Fibroblast of peridontal ligament (primary cell): ENCODE measurements at regions not wholly inside any gene's neighbourhood (a gene's known extent, or its start where the extent isn't known, plus 50 kb on each side); places are given as distances from the start of the nearest gene placed in this dataset.

Experiments used
- DNase-seq: peaks from one replicate; pipeline ENCODE4 v3.0.0-alpha.2; 2010; ENCODE audit errors: extremely low read depth

DNA sequence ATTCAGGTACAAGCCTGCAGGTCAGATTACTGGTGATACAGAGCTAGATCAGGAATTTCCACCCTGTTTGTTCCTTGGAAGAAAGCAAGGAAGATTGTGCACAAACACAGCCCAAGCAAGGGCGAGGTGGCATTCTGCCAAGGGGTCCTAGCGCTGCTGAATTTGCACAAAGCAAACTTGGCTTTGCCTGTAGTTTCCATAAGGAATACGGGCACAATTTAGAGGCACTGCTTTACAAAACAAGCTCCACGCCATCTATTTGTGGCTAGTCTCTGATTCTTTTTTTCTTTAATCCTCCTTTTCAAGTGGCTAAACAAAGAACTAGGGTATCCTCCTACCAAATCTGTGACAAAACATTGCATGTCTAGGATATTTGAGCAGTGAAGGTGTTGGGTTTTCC is 195.5 kb upstream of the ACVR2A start:
- no peak for DNase-seq

DNA sequence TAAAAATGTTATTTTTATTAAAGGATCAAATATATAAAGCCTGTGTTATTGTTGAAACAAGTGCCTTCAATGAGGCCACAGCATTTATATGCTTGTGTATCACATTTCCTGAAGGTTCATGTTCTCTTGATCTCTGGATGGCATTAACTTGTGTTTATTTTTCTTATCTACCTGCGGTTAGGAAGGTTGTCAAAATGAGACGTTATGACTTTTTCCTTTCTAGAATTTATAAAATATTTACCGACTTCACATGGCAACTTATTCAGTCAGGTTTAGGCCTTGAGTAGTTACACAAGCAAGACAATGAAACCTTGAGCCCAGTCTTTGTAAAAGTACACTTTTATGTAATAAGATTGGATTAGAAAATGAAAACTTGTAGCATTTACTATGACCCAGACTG is 196.4 kb upstream of the ACVR2A start:
- no peak for DNase-seq

DNA sequence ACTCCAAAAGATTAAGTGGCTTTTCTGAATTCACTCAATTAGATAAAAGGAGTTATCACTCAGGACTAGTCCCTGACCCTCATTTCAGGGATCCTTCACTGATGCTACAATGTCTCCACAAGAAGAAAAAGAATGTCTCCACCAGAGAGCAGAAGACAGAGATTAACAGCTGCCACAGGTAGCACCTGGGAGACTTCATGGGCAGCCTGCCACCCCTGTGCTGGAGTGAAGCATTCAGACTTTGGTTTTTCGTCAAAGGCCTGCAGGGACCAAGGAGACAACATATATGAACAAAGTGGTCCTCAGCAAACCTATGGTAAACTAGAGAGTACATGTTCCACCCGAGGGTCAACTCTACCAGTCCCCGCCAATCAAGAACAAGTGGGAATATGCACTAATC is 197.0 kb upstream of the ACVR2A start:
- DNase-seq: no peak

DNA sequence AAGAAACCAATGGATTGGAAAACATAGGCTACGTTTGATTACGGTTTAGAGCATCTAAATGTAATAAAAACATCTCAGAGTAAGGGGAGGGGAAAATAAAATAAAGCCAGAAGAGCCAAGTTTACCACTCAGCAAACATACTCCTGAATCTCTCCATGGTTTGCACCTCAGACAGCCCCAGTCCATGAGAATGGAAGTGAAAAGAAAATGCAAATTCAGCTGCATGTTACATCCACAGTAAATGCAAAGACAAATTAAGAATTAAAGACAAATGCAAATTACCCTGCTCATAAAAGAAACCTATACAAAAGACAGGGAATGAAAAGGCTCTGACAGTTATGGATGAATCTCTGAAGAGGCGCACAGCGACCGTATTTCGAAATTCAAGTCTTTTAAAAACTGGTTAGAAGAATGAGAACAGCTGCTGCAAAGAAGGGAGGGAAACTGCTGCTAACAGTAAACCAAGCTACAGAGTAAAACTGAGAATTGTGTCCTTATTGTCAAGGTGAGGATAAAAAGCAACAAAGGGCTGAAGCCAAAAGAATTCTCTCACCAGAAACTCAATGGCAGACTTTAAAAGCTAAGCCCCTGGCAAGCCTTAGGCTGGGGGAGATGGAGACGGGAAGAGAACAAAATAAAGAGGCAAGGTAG is 197.9 kb upstream of the ACVR2A start:
- DNase-seq: no peak

DNA sequence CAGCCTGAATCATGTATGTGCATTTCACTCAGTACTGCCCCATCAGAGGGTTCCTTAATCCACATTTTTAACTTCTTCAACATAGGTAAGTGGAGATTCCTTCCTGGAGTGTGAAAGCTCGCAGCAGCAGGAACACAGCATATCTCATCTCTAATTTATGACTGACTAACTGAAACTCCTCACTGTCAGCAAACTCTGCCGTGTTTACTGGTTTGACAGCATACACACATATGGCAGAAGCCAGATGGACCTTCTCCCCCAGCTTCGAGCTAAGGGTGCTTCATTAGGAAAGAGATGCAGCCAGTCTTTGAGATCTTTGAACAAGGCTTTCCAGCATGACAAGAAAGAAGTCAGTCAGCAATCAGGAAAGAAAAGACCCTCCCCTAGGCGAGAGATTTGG is 200.3 kb upstream of the ACVR2A start:
- no peak for DNase-seq

DNA sequence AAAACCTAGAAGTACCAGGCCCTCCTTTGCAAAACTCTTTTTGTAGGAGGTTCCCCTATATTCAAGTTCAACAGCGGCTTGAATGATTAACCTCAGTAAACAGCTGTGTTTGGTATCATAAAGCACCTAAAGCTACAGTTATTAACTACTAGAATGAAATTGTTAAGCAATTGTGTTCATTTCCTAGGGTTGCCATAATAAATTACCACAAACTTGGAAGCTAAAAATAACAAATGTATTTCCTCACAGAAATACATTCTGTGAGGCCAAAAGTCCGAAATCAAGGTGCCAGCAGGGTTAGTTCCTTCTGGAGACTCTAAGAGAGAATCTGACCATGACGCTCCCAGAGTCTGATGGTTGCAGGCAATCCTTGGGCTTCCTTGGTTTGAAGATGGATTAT is 202.1 kb upstream of the ACVR2A start:
- no peak for DNase-seq

DNA sequence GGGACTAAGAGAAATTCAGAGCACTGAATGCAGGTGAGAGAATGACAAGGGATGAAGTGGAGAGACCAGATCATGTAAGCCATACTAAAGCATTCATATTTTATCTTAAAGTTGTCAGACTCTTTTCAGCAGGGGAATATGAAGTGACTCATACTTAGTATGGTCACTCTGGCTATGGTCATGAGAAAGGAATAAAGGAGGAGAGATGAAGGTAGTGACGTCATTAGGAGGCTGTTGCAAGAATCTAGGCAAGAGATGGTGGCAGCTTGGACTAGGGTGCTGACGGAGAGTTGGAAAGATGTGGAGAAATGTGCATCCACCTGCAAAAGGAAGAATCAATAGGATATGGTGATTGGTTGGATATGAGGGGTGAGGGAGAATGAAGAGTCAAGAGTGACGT is 203.2 kb upstream of the ACVR2A start:
- DNase-seq: no peak

DNA sequence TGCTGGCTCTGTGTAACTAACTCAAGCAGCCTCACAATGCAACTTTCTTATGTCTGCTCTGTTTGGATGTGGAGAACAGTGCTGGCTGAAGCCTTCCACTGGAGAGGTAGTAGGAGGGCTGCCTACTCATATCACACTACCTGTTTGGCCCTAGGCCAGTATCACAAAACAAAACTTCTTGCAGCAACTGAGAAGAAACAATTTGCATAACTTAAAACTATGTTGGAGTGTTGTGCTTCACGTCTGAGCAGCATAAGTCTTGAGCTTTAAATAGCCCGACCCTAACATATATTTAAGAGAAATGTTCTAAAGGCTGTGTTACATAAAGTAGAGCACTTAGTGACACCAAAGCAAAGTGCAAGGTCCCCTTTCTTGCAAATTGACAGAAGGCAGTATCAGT is 204.9 kb upstream of the ACVR2A start:
- DNase-seq: no peak

DNA sequence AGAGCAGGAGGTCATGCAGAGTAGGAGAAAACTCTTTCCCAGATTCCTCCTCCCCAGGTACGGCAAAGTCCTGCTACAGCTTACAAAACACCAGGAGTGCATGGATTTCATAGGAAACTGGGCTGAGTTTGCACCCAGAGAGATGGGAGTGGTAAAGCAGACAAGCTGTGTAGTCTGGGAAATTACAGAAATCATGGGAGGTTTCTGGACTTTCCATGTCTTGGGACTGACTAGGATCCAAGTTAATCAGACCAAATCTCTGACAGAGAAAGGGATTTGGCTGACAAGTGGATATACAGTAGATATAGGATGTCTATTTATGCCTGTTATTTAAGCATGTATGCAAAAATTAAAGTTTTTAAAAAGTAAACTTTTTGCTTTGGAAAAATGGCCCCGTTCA is 205.4 kb upstream of the ACVR2A start:
- DNase-seq: no peak

DNA sequence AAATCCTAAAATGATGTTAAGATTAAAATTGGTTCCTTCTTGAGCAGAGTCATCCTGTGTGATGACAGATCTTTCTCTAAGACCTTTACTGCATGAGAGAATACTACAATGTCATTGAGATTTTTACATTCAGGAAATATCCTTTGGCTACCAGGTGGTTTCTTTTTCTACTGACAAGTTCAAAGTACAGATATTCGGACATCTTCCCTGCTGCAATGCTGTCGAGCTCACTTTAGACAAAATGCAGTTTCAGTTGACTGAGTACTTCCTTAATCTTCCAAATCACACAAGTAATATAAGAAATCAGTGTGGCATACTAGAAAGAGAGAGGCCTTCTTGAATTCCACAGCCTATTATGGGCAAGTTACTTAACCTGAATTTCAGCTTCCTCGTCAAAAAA is 207.9 kb upstream of the ACVR2A start:
- DNase-seq: no peak

DNA sequence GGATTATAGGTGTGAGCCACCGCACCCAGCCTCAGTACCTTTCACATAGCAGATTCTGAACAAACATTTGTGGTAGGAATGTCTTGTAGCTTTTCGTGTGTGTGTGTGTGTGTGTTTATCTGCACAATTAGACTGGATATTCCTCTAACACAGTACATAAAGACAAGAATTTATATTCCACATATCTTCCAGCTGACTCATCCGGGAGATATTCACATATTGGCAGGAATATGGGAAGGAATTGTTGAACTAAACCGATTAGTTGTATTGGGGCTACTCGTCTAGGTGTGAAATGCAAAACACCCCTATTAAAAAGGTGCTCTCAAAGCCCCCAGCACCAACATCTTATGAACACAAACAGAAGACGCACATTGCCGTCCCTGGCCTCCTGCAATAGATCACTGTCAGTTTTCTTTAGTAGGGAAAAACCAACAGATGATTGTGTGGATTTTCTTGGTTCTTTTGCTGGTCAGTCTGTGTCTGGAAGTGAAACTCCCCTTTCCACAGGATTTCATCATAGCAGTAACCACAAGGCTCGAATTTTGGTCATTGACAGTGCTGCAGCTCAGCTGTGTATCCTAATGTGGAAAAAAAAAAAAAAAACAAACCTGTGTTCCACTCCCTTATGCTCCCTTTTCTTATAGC is 208.5 kb upstream of the ACVR2A start:
- peak; percentile 51 for DNase-seq

DNA sequence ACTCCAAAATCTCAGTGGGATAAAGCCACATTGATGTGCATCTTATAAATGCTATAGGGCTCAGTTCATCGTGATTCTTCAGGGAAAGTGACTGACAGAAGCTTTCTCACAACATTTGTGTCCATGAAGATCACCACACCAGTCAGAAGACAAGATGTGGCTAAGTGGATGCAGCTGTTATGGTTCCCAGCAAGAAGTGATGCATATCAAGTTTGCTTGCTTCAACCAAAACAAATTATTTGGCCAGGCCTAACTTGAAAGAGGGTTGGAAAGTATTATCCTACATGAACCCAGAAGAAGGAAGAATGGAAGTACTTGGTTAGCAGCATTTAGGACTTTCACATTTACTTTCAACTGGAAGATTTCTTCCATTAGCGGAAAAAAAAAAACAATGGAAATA is 210.0 kb upstream of the ACVR2A start:
- DNase-seq: peak; percentile 2

DNA sequence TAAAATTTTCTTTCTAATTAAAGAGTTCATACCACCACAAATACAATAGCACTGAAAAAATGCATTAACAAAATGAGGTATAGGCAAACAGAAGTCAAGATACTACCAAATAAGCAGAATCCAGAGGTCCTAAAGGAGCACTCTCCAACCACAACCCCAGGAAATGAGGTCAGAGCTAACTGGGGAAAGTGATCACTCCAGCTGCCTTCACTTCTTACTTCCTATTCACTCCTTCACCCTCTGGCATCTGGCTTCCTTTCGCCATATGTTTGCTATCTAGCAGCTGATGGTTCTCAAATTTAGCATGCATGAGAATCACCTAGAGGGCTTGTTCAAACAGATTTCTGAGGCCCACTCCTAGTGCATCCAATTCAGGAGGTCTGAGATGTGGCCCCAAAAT is 212.6 kb upstream of the ACVR2A start:
- DNase-seq: no peak

DNA sequence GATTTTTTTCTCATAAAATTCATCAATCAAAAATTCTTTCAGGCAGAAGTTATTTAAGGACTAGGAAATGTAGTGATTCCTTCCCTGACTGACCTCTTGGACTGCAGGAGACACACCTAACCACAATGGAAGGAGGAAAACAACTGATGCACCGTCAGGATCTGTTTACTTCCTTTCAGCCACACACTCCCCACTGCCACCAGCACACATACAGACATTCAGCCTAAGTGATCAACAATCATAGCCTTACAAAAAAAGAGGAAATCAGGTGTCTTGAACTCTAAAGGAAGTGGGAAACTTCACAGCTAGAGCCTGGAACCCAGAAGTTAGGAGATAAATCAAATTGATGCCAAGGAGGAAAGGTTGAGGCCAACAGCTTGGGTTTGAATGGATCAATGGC is 213.5 kb upstream of the ACVR2A start:
- DNase-seq: no peak

DNA sequence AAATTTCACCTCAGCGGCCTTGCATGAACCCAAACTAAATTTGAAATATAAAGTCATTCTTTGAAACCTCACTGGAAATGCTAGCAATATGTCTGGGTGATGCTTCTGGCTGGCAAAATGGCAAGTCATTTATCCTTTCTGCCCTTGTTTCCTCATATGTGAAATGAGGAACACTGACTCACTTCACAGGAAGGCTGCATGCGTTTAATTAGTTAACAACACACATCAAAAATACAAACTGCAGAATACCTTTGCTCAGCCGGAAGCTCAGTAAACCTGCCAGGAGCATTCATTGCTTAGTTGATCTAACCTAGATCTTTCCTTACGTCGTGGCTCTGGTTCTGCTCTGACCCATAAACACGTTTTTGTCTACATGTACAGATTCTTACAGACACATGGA is 214.2 kb upstream of the ACVR2A start:
- DNase-seq: no peak

DNA sequence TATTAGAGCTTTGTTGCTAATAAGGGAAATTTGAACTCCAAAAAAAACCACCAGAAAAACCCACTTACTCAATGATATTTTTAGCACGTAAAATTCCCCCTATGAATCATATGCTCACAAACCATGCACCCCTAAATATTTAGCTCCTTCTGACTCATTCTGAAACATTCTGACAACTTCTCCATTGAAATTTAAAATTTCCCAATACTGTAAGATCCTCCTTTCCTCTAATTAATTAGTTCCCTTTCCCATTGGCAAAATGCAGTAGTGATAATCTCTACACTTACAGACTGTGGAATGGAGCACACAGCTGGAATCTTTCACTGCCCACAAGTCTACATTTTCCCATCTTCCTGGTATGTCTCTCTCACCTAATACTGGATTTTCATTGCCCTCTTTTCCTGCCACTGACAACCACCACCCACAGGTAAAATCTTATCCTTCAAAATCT is 215.8 kb upstream of the ACVR2A start:
- DNase-seq: no peak

DNA sequence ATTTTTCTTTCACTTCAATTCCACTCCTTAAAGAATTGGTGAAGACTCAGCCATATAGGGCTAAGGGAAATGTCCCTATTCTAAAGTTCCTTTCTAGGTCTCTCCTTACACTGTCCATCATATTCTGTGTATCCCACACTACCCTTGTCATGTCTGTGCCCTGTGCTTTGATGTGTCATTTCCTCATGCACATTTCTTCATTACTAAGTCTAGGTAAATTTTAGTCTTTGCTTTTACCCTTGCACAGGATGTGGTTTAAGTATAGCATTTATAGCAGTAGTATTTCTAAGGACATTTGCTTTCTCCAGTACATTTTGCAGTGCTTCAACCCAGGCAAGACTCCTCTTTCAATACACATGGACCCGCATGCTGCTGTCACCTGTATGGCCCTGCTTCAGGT is 221.5 kb upstream of the ACVR2A start:
- DNase-seq: no peak

DNA sequence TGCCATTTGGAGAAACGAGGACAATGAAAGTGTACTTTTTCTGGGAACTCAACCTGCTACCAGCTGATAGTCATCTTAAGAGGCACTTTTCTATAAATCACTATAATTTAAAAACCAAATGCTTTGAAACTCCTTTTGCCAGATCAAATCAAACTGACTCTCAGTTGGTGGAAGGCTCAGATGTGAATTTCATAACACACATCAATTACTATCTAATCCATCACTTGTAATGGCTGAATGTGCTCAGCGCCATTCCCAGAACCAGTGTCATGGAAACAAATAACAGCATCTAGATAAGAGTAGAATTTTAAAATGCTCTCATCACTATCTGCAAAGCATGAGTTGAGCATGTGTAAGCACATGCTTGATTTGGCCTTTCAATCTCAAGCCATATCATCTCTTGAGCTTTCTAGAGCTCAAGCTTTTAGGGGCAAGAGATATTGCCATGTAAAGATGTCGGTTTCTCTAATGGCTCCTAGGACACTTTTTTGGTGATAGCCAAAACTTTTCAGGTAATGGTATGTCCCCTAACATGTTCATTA is 223.1 kb upstream of the ACVR2A start:
- no peak for DNase-seq

DNA sequence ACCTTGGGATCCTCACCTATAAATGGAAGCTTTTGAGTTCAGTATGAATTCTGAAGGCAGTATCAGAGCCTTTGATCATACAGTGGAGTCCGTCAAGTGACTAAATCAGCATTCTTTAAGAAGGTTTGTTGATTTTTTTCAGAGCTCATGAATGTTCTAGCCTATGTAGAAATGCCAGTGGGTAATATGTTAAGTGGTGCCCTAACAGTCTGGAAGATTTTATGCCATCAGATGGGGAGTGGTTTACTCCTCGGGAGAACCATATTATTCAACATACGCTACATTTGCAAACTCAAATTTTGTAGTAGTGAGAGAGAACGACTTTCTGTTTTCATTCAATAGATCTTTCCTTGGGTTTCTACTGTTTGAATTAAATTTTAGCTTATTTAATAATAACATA is 225.0 kb upstream of the ACVR2A start:
- no peak for DNase-seq

DNA sequence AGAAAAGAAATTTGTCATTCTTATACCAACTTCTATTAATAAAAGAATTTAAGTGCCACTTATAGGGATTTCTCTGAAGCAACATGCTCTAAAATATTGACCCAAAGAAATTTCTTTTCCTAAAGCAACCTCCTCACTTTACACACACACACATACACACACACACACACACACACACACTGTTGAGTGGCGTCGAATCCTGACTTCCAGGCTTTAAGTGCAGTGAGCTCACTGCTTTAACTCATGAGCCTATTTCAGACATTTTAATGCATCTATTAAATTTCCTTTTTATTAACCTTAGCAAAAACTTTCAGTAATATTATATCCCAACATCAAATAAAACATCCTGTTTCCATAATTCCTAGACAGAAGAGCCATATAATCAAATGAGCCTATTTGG is 229.1 kb upstream of the ACVR2A start:
- no peak for DNase-seq

DNA sequence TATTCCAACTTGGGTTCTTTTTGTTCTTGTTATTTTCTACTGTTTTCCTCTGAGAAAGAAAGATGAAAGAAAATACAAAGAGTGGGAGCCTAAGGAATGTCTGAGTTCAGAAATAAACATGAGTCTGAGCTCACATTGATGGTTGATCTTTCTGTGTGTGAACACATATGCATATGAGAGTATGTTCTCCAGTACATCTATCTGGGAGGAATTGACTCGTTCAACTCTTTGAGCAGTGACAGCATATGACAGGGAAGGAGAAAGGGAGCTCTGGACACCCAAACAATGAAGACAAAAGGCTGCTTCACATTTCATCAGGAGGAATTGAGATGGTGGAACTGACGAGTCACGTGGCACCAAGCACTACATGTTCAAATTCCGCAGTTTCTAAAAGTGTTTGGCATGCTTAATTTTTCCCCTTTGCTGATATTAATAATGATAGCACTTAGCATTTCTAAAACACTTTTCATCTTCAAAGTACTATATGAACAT is 229.8 kb upstream of the ACVR2A start:
- no peak for DNase-seq

DNA sequence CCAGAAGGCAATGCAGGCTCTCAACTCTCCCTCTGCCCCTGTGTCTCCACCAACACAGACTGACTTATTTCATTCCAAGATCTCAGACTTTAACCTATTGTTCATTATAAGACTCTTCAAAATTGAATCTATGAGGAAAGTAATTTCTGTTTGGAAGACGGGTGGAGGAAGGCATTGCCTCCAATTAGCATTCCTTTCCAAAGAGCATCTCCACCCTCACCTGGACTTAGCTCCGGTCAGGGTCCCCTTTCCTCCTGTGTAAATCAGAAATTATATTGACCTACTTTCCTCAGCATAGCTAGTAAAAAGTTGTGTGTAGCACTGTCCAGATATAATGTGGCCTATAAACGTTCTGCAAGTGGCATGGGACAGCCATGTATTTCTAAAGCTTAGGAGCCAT is 230.4 kb upstream of the ACVR2A start:
- DNase-seq: no peak

DNA sequence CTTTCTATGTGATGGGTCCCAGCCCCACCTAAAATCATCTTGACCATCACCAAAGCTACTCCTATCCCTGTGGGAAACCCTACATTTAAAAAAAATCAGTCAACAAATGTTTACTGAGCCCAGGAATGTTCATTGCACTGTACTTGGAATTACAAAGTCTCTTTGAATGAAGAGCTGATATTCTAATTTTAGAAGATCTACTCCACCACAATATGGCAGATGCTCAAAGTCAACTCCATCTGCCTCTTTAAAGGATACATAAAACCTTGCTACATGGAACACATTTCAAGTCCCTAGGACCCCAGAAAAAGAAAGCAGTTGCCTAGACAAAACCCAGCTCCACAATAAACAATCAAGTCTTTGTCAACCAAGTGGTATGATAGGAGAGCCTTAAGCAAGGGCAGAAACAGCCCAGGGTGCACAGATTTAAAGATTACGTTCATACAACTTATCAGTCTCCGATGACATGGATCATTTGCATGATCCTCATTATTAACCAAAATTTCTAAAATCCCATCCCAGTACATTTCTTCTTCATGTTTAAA is 234.3 kb upstream of the ACVR2A start:
- DNase-seq: no peak
